HepG2 (cell line): ENCODE measurements at regions not wholly inside any gene's neighbourhood (a gene's known extent, or its start where the extent isn't known, plus 50 kb on each side); places are given as distances from the start of the nearest gene placed in this dataset.

Source experiments
- ATAC-seq: fragments of 200-7000 bp; cut with Tn5 transposase; 3 replicates; pipeline ENCODE4 v1.9.1; 2020; ENCODE audit warnings: mild to moderate bottlenecking, moderate library complexity
- BruUV-seq: library from RNA; stranded (reverse); fragments of 400-500 nt; replicated peaks from 2 replicates; lab custom pipeline; 2021; lab: Mats Ljungman, UMichigan
- CTCF ChIA-PET: fragments of 300-600 bp; formaldehyde crosslinking; extraction: SDS; loops from one replicate; lab custom pipeline; 2021; ENCODE audit warnings: low total read pairs, inconsistent platforms, low intra/inter-chr PET ratio; lab: Yijun Ruan, JAX
- POLR2A ChIA-PET: fragments of 350-600 bp; sonication (Branson Sonifier 250); formaldehyde crosslinking; loops from one replicate; lab custom pipeline; 2020; ENCODE audit warnings: antibody characterized with exemption, inconsistent platforms; lab: Yijun Ruan, JAX
- DNase-seq: peaks from one replicate; pipeline ENCODE4 v3.0.0-alpha.2; 2015; ENCODE audit warnings: low spot score
- FAIRE-seq: peaks from 3 replicates; lab custom pipeline; 2011; peaks lifted over from hg19 to GRCh38; lab: Jason Lieb, UNC
- H2AFZ ChIP-seq: one replicate; pipeline ENCODE4 v1.6.1; 2011; ENCODE audit warnings: low read length, inconsistent platforms
- H3K27ac ChIP-seq: fragments of 300-600 bp; 3 replicates; pipeline ENCODE4 v1.8.0; 2011; ENCODE audit warnings: mixed run types, mild to moderate bottlenecking, mixed read lengths, low read length, inconsistent platforms; ENCODE audit not compliant: insufficient read depth; ENCODE audit errors: extremely low read length
- H3K27me3 ChIP-seq, 2 experiments: fragments of 200-600 bp in 1 of 2; 2 replicates in 1 of 2; 3 replicates in 1 of 2; pipeline versions ENCODE4 v1.6.0 to v1.8.0; 2011; ENCODE audit warnings: low read length in 2 of 2, mild to moderate bottlenecking in 2 of 2, moderate library complexity in 2 of 2, inconsistent platforms in 1 of 2; ENCODE audit not compliant: insufficient read depth in 2 of 2, control insufficient read depth in 1 of 2
- H3K36me3 ChIP-seq, 2 experiments: fragments of 200-600 bp in 1 of 2; replicated peaks in 1 of 2; 2 replicates in 1 of 2; 3 replicates in 1 of 2; pipeline versions ENCODE4 v1.5.1 to v1.8.0; 2011; ENCODE audit warnings: low read length in 2 of 2, inconsistent platforms in 1 of 2; ENCODE audit not compliant: insufficient read depth in 2 of 2, control insufficient read depth in 1 of 2
- H3K4me1 ChIP-seq: 2 replicates; pipeline ENCODE4 v1.5.1; 2012; ENCODE audit warnings: low read length, inconsistent platforms; ENCODE audit not compliant: insufficient read depth
- H3K4me2 ChIP-seq: 2 replicates; pipeline ENCODE4 v1.6.0; 2011; ENCODE audit warnings: low read depth, low read length, inconsistent platforms
- H3K4me3 ChIP-seq, 3 experiments: fragments of 200-600 bp in 1 of 3; sonication (generic), shearing (Covaris generic) in 1 of 3; replicated peaks in 1 of 3; 2 replicates each; pipeline ENCODE4 v1.5.1; 2011 to 2016; ENCODE audit warnings: low read length in 3 of 3, inconsistent platforms in 2 of 3, low read depth in 2 of 3, mild to moderate bottlenecking in 2 of 3, control low read depth in 1 of 3, mixed read lengths in 1 of 3; ENCODE audit not compliant: insufficient read depth in 1 of 3
- H3K79me2 ChIP-seq: one replicate; pipeline ENCODE4 v1.6.1; 2011; ENCODE audit warnings: low read length, inconsistent platforms; ENCODE audit not compliant: insufficient read depth
- H3K9ac ChIP-seq: 2 replicates; pipeline ENCODE4 v1.6.0; 2011; ENCODE audit warnings: mild to moderate bottlenecking, low read depth, low read length, inconsistent platforms; ENCODE audit not compliant: insufficient read depth
- H3K9me3 ChIP-seq: 2 replicates; pipeline ENCODE4 v1.5.1; 2012; ENCODE audit warnings: mild to moderate bottlenecking, low read length
- H4K20me1 ChIP-seq: 2 replicates; pipeline ENCODE4 v1.6.0; 2011; ENCODE audit warnings: inconsistent platforms, mild to moderate bottlenecking, low read length, moderate library complexity; ENCODE audit not compliant: insufficient read depth
- ARID2 ChIP-seq: sonication (generic); formaldehyde crosslinking; IDR thresholded peaks from 2 replicates; pipeline ENCODE4 v1.8.1; 2022; ENCODE audit warnings: mild to moderate bottlenecking, missing genetic modification reagents, borderline replicate concordance
- FLYWCH1 ChIP-seq: sonication (generic); formaldehyde crosslinking; IDR thresholded peaks from 2 replicates; pipeline ENCODE4 v1.8.1; 2023; ENCODE audit warnings: mild to moderate bottlenecking, missing genetic modification reagents
- HIVEP1 ChIP-seq: sonication (generic); formaldehyde crosslinking; IDR thresholded peaks from 2 replicates; pipeline ENCODE4 v1.4.0; 2020; ENCODE audit warnings: mild to moderate bottlenecking, missing genetic modification reagents
- HNRNPK ChIP-seq: fragments of 200-400 bp; formaldehyde crosslinking; IDR thresholded peaks from 2 replicates; pipeline ENCODE4 v1.6.1; 2018; ENCODE audit warnings: low read length, low read depth, moderate library complexity, mild to moderate bottlenecking; ENCODE audit not compliant: poor library complexity, severe bottlenecking
- HOXD1 ChIP-seq: sonication (generic); formaldehyde crosslinking; IDR thresholded peaks from 2 replicates; pipeline ENCODE4 v1.5.0; 2020; ENCODE audit warnings: missing genetic modification reagents
- MED1 ChIP-seq: sonication (generic); formaldehyde crosslinking; IDR thresholded peaks from 2 replicates; pipeline ENCODE4 v1.4.0; 2020; ENCODE audit warnings: missing genetic modification reagents
- NKX3-1 ChIP-seq: sonication (generic); formaldehyde crosslinking; IDR thresholded peaks from 2 replicates; pipeline ENCODE4 v1.5.0; 2020; ENCODE audit warnings: missing genetic modification reagents
- SMARCE1 ChIP-seq: fragments of 450-650 bp; IDR thresholded peaks from 2 replicates; pipeline ENCODE4 v1.6.1; 2017; ENCODE audit warnings: borderline replicate concordance
- SRSF9 ChIP-seq: fragments of 200-400 bp; formaldehyde crosslinking; IDR thresholded peaks from 2 replicates; pipeline ENCODE4 v1.6.1; 2018; ENCODE audit warnings: borderline replicate concordance, mild to moderate bottlenecking, low read depth, low read length; ENCODE audit not compliant: insufficient read depth, poor library complexity, severe bottlenecking
- ZBTB7B ChIP-seq: sonication (generic); formaldehyde crosslinking; IDR thresholded peaks from 2 replicates; pipeline ENCODE4 v1.4.0; 2020; ENCODE audit warnings: missing genetic modification reagents
- ZC3H13 ChIP-seq: sonication (generic); formaldehyde crosslinking; IDR thresholded peaks from 2 replicates; pipeline ENCODE4 v1.8.1; 2023; ENCODE audit warnings: mild to moderate bottlenecking, missing genetic modification reagents, moderate library complexity
- ZNF331 ChIP-seq: sonication (generic); formaldehyde crosslinking; IDR thresholded peaks from 2 replicates; pipeline ENCODE4 v1.4.0; 2020; ENCODE audit warnings: missing genetic modification reagents
- ZNF616 ChIP-seq: sonication (generic); formaldehyde crosslinking; IDR thresholded peaks from 2 replicates; pipeline ENCODE4 v1.5.0; 2020; ENCODE audit warnings: low read depth, mild to moderate bottlenecking, missing genetic modification reagents
- ZNF841 ChIP-seq: sonication (generic); formaldehyde crosslinking; IDR thresholded peaks from 2 replicates; pipeline ENCODE4 v1.8.1; 2023; ENCODE audit warnings: missing genetic modification reagents, borderline replicate concordance
- ZSCAN25 ChIP-seq: sonication (generic); formaldehyde crosslinking; IDR thresholded peaks from 2 replicates; pipeline ENCODE4 v1.8.0; 2022; ENCODE audit warnings: mild to moderate bottlenecking, missing genetic modification reagents
- WGBS: methylation state at CpG from one replicate; pipeline ENCODE4 v1.1.6; 2017; ENCODE audit warnings: low lambda C conversion rate; 5-methylcytosine and 5-hydroxymethylcytosine counted together
- in situ Hi-C: cut with HindIII; loops from 2 replicates; pipeline ENCODE4 v1.10.0; 2017; ENCODE audit warnings: low pct_unique_long_range_greater_than_20kb; ENCODE audit not compliant: extremely low pct_ligation_motif_present
- intact Hi-C: fragments of 100-400 bp; cut with micrococcal nuclease; formaldehyde crosslinking; loops from one replicate; pipeline ENCODE4 v1.10.0; 2022; ENCODE audit not compliant: unreplicated experiment
- TF ChIP-seq, protein P1 (sequence below): sonication (generic); formaldehyde crosslinking; IDR thresholded peaks from 2 replicates; pipeline ENCODE4 v1.4.0; 2020; ENCODE audit warnings: missing genetic modification reagents, borderline replicate concordance
- TF ChIP-seq, protein P2 (sequence below): sonication (generic); formaldehyde crosslinking; IDR thresholded peaks from 2 replicates; pipeline ENCODE4 v1.5.0; 2020; ENCODE audit warnings: mild to moderate bottlenecking, missing genetic modification reagents, moderate library complexity
- TF ChIP-seq, protein P3 (sequence below): sonication (generic); formaldehyde crosslinking; IDR thresholded peaks from 2 replicates; pipeline ENCODE4 v1.5.0; 2020; ENCODE audit warnings: mild to moderate bottlenecking, missing genetic modification reagents

DNA sequence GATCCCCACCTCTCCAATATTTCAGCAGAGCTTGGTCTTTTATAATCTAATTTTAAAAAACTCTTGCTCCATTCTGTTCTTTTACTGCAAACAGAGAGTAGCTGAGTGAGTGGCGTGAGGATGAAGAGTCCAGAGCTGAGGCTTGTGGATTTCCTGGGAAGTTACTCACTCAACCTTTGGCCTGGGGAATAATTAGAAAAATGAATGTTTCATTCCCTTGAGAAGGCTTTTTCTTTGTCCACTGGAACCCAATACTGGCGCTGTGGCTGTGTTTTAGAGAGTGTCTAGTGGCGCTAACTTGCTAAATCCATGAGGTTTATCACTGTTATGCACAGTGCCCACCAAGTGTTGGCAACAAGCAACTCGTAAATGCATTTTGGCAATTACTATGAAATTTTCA lies 251.5 kb downstream of the HIVEP2 start:
- WGBS, result 21% methylated on average over 4 of the region's 4 CpGs
- in situ Hi-C loops (loop anchor here (5.0 kb wide), 2 partner anchors 329 to 724 kb away; no protein-coding TSS in a partner anchor), intact Hi-C loops (loop anchor here (1.0 to 5.0 kb wide), 8 partner anchors 126 to 719 kb away; partner anchors contain the start of gene HIVEP2)
- no peaks in the 10 kb centered on the region for H3K36me3 ChIP-seq
- DNase-seq (no peak), FAIRE-seq (no peak), ATAC-seq (no peak)
- peaks cover 20% of the 10 kb centered on the region for H3K4me1 ChIP-seq
- H2AFZ ChIP-seq, result no peak overlapping the region
- peaks cover 2 to 23% of the 10 kb centered on the region in 2 experiments; a peak in 4 of 5 replicates for H3K27me3 ChIP-seq
- no peak overlapping the region for H3K9ac ChIP-seq
- no peak for TF ChIP-seq HIVEP1 (CRISPR knock-in tag)
- TF ChIP-seq ZBTB7B (CRISPR knock-in tag), result no peak
- no peak for TF ChIP-seq ZNF841 (CRISPR knock-in tag)
- no peak for TF ChIP-seq ZSCAN25 (CRISPR knock-in tag)
- no peak for TF ChIP-seq ARID2 (CRISPR knock-in tag)
- TF ChIP-seq HOXD1 (CRISPR knock-in tag), result no peak
- no peak for TF ChIP-seq HNRNPK
- TF ChIP-seq ZNF616, result no peak
- no peak for TF ChIP-seq ZC3H13
- TF ChIP-seq NKX3-1 (CRISPR knock-in tag), result no peak
- TF ChIP-seq, protein P1, sequence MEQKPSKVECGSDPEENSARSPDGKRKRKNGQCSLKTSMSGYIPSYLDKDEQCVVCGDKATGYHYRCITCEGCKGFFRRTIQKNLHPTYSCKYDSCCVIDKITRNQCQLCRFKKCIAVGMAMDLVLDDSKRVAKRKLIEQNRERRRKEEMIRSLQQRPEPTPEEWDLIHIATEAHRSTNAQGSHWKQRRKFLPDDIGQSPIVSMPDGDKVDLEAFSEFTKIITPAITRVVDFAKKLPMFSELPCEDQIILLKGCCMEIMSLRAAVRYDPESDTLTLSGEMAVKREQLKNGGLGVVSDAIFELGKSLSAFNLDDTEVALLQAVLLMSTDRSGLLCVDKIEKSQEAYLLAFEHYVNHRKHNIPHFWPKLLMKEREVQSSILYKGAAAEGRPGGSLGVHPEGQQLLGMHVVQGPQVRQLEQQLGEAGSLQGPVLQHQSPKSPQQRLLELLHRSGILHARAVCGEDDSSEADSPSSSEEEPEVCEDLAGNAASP (CRISPR knock-in tag), result no peak
- TF ChIP-seq MED1 (CRISPR knock-in tag), result no peak
- no peak for TF ChIP-seq SMARCE1
- no peak for TF ChIP-seq SRSF9
- no peak for TF ChIP-seq FLYWCH1 (CRISPR knock-in tag)
- TF ChIP-seq, protein P2, sequence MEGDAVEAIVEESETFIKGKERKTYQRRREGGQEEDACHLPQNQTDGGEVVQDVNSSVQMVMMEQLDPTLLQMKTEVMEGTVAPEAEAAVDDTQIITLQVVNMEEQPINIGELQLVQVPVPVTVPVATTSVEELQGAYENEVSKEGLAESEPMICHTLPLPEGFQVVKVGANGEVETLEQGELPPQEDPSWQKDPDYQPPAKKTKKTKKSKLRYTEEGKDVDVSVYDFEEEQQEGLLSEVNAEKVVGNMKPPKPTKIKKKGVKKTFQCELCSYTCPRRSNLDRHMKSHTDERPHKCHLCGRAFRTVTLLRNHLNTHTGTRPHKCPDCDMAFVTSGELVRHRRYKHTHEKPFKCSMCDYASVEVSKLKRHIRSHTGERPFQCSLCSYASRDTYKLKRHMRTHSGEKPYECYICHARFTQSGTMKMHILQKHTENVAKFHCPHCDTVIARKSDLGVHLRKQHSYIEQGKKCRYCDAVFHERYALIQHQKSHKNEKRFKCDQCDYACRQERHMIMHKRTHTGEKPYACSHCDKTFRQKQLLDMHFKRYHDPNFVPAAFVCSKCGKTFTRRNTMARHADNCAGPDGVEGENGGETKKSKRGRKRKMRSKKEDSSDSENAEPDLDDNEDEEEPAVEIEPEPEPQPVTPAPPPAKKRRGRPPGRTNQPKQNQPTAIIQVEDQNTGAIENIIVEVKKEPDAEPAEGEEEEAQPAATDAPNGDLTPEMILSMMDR (CRISPR knock-in tag), result no peak
- TF ChIP-seq, protein P3, sequence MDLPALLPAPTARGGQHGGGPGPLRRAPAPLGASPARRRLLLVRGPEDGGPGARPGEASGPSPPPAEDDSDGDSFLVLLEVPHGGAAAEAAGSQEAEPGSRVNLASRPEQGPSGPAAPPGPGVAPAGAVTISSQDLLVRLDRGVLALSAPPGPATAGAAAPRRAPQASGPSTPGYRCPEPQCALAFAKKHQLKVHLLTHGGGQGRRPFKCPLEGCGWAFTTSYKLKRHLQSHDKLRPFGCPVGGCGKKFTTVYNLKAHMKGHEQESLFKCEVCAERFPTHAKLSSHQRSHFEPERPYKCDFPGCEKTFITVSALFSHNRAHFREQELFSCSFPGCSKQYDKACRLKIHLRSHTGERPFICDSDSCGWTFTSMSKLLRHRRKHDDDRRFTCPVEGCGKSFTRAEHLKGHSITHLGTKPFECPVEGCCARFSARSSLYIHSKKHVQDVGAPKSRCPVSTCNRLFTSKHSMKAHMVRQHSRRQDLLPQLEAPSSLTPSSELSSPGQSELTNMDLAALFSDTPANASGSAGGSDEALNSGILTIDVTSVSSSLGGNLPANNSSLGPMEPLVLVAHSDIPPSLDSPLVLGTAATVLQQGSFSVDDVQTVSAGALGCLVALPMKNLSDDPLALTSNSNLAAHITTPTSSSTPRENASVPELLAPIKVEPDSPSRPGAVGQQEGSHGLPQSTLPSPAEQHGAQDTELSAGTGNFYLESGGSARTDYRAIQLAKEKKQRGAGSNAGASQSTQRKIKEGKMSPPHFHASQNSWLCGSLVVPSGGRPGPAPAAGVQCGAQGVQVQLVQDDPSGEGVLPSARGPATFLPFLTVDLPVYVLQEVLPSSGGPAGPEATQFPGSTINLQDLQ (CRISPR knock-in tag), result no peak
- TF ChIP-seq ZNF331 (CRISPR knock-in tag), result no peak
- H3K9me3 ChIP-seq, result no peaks in the 10 kb centered on the region
- H3K27ac ChIP-seq, result no peak overlapping the region
- no peak overlapping the region for H3K4me3 ChIP-seq
- no peak overlapping the region for H3K4me2 ChIP-seq
- ChIA-PET CTCF (interaction anchor here (0.9 to 4.1 kb wide), 5 partner anchors 193 to 734 kb away, joined by 3 to 41 read pairs (median 4); no protein-coding TSS in a partner anchor), POLR2A (no interaction called here)
- no TSS peak for BruUV-seq
- H3K79me2 ChIP-seq, result no peaks in the 10 kb centered on the region
- no peaks in the 10 kb centered on the region for H4K20me1 ChIP-seq
